GM23338 (cell line): ENCODE measurements at regions not wholly inside any gene's neighbourhood (a gene's known extent, or its start where the extent isn't known, plus 50 kb on each side); places are given as distances from the start of the nearest gene placed in this dataset.

Experiments
- CTCF ChIP-seq, 2 experiments: fragments of 200-600 bp in 1 of 2; sonication (generic) in 1 of 2; conservative IDR thresholded peaks; 2 replicates each; pipeline versions ENCODE4 v1.5.1 to v1.6.1; 2016 to 2017; ENCODE audit warnings: antibody characterized with exemption in 2 of 2, low read depth in 2 of 2, mild to moderate bottlenecking in 2 of 2, moderate library complexity in 1 of 2
- ETS1 ChIP-seq: IDR thresholded peaks from 2 replicates; pipeline ENCODE4 v1.6.1; 2016; ENCODE audit warnings: antibody characterized with exemption
- EZH2phosphoT487 ChIP-seq: fragments of 200-600 bp; sonication (generic); IDR thresholded peaks from one replicate; pipeline ENCODE4 v1.8.1; 2018; ENCODE audit warnings: antibody characterized with exemption; ENCODE audit not compliant: unreplicated experiment
- POLR2AphosphoS5 ChIP-seq: IDR thresholded peaks from 2 replicates; pipeline ENCODE4 v1.6.1; 2016; ENCODE audit warnings: antibody characterized with exemption, low read depth

GRCh38 chr18:64639536-64639935 lies 490.6 kb upstream of the LINC00305 start:
- no peak for TF ChIP-seq CTCF (conservative IDR thresholded peaks at IDR 0.05; ENCODE audit: low read depth in 2 of 2)
- no peak for TF ChIP-seq ETS1
- no peak for TF ChIP-seq EZH2phosphoT487
- TF ChIP-seq POLR2AphosphoS5: no peak
